Astrocyte of the hippocampus (primary cell): ENCODE measurements at regions not wholly inside any gene's neighbourhood (a gene's known extent, or its start where the extent isn't known, plus 50 kb on each side); places are given as distances from the start of the nearest gene placed in this dataset.
A peak's percentile ranks its signal among the peaks of the same experiment; 100 is the strongest.

ENCODE experiments used
- DNase-seq: peaks from one replicate; pipeline ENCODE4 v3.0.0; 2011; ENCODE audit warnings: low read depth, low spot score

GRCh38 chr2:6408057-6408456, 457.6 kb downstream of the CMPK2 start:
- no peak for DNase-seq

GRCh38 chr2:6410313-6410712, 455.4 kb downstream of the CMPK2 start:
- peak; percentile 8 for DNase-seq

GRCh38 chr2:6412533-6413091, 453.1 kb downstream of the CMPK2 start:
- DNase-seq, result peak; percentile 11

GRCh38 chr2:6417050-6417449, 448.7 kb downstream of the CMPK2 start:
- no peak for DNase-seq

- no peak for DNase-seq
These were observed 447.4 kb downstream of the CMPK2 start for GRCh38 chr2:6418291-6418690.

GRCh38 chr2:6421138-6421730, 444.5 kb downstream of the CMPK2 start:
- no peak for DNase-seq

GRCh38 chr2:6421888-6422287, 443.8 kb downstream of the CMPK2 start:
- DNase-seq, result no peak

- DNase-seq, result no peak
These were observed 442.6 kb downstream of the CMPK2 start for GRCh38 chr2:6423157-6423556.

- no peak for DNase-seq
These were observed 441.8 kb downstream of the CMPK2 start for GRCh38 chr2:6423944-6424343.

GRCh38 chr2:6425032-6425431, 440.7 kb downstream of the CMPK2 start:
- DNase-seq, result no peak

- DNase-seq, result no peak
These were observed 436.3 kb downstream of the CMPK2 start for GRCh38 chr2:6429210-6429986.

GRCh38 chr2:6434438-6434837, 431.3 kb downstream of the CMPK2 start:
- no peak for DNase-seq

GRCh38 chr2:6441800-6442199, 423.9 kb downstream of the CMPK2 start:
- DNase-seq, result peak; percentile 53

- peak; percentile 17 for DNase-seq
These were observed 423.3 kb downstream of the CMPK2 start for GRCh38 chr2:6442252-6442985.

GRCh38 chr2:6443061-6443823, 422.5 kb downstream of the CMPK2 start:
- DNase-seq, result no peak

GRCh38 chr2:6444514-6444913, 421.2 kb downstream of the CMPK2 start:
- DNase-seq, result no peak

GRCh38 chr2:6445156-6445555, 420.6 kb downstream of the CMPK2 start:
- no peak for DNase-seq

GRCh38 chr2:6446938-6447608, 418.6 kb downstream of the CMPK2 start:
- no peak for DNase-seq

- DNase-seq, result no peak
These were observed 416.8 kb downstream of the CMPK2 start for GRCh38 chr2:6448893-6449292.

GRCh38 chr2:6449343-6449742, 416.4 kb downstream of the CMPK2 start:
- DNase-seq, result no peak
